SK-N-SH (cell line): ENCODE measurements at regions not wholly inside any gene's neighbourhood (a gene's known extent, or its start where the extent isn't known, plus 50 kb on each side); places are given as distances from the start of the nearest gene placed in this dataset.

Experiments
- CTCF ChIA-PET: fragments of 300-600, 350-600 bp; formaldehyde crosslinking; extraction: SDS; loops from one replicate; lab custom pipeline; 2021; lab: Yijun Ruan, JAX
- POLR2A ChIA-PET: fragments of 350-600 bp; sonication (Branson Sonifier 250); formaldehyde crosslinking; extraction: SDS; loops from one replicate; lab custom pipeline; 2020; ENCODE audit warnings: antibody characterized with exemption, inconsistent platforms; lab: Yijun Ruan, JAX
- DNase-seq: peaks from one replicate; pipeline ENCODE4 v3.0.0; 2012
- H2AFZ ChIP-seq: fragments of 200-600 bp; sonication (generic); 2 replicates; pipeline ENCODE4 v1.8.1; 2016; ENCODE audit warnings: antibody characterized with exemption, mild to moderate bottlenecking, low read depth
- H3F3A ChIP-seq: fragments of 200-600 bp; sonication (generic); replicated peaks from 2 replicates; pipeline ENCODE3; 2016; ENCODE audit warnings: antibody characterized with exemption, mild to moderate bottlenecking; ENCODE audit not compliant: insufficient read depth
- H3K27ac ChIP-seq, 2 experiments: fragments of 200-500 bp in 1 of 2; fragments of 200-600 bp in 1 of 2; sonication (Bioruptor generic) in 1 of 2; sonication (generic), shearing (Covaris generic) in 1 of 2; 2 replicates each; pipeline versions ENCODE4 v1.5.1 to v1.6.1; 2014 to 2016; ENCODE audit warnings: low read depth in 2 of 2, inconsistent platforms in 1 of 2, low read length in 1 of 2, mild to moderate bottlenecking in 1 of 2, mixed read lengths in 1 of 2
- H3K27me3 ChIP-seq: fragments of 200-600 bp; sonication (generic), shearing (Covaris generic); 2 replicates; pipeline ENCODE4 v1.6.1; 2016; ENCODE audit warnings: mixed run types; ENCODE audit not compliant: insufficient read depth
- H3K36me3 ChIP-seq, 2 experiments: fragments of 200-500 bp in 1 of 2; fragments of 200-600 bp in 1 of 2; sonication (Bioruptor generic) in 1 of 2; sonication (generic) in 1 of 2; replicated peaks in 1 of 2; 2 replicates each; pipeline versions ENCODE3 to v1.5.1; 2014 to 2016; ENCODE audit warnings: low read length in 1 of 2, mild to moderate bottlenecking in 1 of 2; ENCODE audit not compliant: insufficient read depth in 2 of 2, control insufficient read depth in 1 of 2
- H3K4me1 ChIP-seq, 2 experiments: fragments of 200-500 bp in 1 of 2; fragments of 200-600 bp in 1 of 2; sonication (Bioruptor generic) in 1 of 2; sonication (generic), shearing (Covaris generic) in 1 of 2; 2 replicates each; pipeline versions ENCODE4 v1.5.1 to v1.6.1; 2014 to 2016; ENCODE audit warnings: low read depth in 1 of 2, low read length in 1 of 2, mixed run types in 1 of 2; ENCODE audit not compliant: insufficient read depth in 2 of 2, control insufficient read depth in 1 of 2
- H3K4me2 ChIP-seq: fragments of 200-600 bp; sonication (generic), shearing (Covaris generic); 2 replicates; pipeline ENCODE4 v1.6.1; 2017; ENCODE audit warnings: mixed run types
- H3K4me3 ChIP-seq, 2 experiments: fragments of 200-500 bp in 1 of 2; fragments of 200-600 bp in 1 of 2; sonication (Bioruptor generic) in 1 of 2; sonication (generic), shearing (Covaris generic) in 1 of 2; 2 replicates each; pipeline versions ENCODE4 v1.5.1 to v1.8.1; 2014 to 2016; ENCODE audit warnings: low read depth in 2 of 2, inconsistent platforms in 1 of 2, low read length in 1 of 2, mild to moderate bottlenecking in 1 of 2, mixed read lengths in 1 of 2, moderate library complexity in 1 of 2
- H3K79me2 ChIP-seq: fragments of 200-600 bp; sonication (generic); 2 replicates; pipeline ENCODE4 v1.8.1; 2017; ENCODE audit warnings: mild to moderate bottlenecking; ENCODE audit not compliant: insufficient read depth
- H3K9ac ChIP-seq: fragments of 200-600 bp; sonication (generic); 2 replicates; pipeline ENCODE4 v1.6.1; 2017; ENCODE audit warnings: mixed run types
- H3K9me2 ChIP-seq: fragments of 200-600 bp; sonication (generic); 2 replicates; pipeline ENCODE4 v1.6.1; 2017; ENCODE audit warnings: mixed run types
- H3K9me3 ChIP-seq: fragments of 200-600 bp; sonication (generic); 2 replicates; pipeline ENCODE4 v1.6.1; 2017; ENCODE audit warnings: mixed run types, mild to moderate bottlenecking, moderate library complexity
- H4K20me1 ChIP-seq: fragments of 200-600 bp; sonication (generic); 2 replicates; pipeline ENCODE4 v1.6.1; 2017; ENCODE audit warnings: mild to moderate bottlenecking, mixed run types; ENCODE audit not compliant: insufficient read depth
- CHD2 ChIP-seq: fragments of 150-350 bp; IDR thresholded peaks from 2 replicates; pipeline ENCODE4 v1.6.1; 2018; ENCODE audit warnings: low read length; ENCODE audit not compliant: partially characterized antibody
- ELF1 ChIP-seq: IDR thresholded peaks from 2 replicates; pipeline ENCODE4 v1.4.0; 2012
- EZH2phosphoT487 ChIP-seq: fragments of 200-600 bp; sonication (generic); IDR thresholded peaks from 2 replicates; pipeline ENCODE4 v1.6.1; 2017; ENCODE audit warnings: low read depth, mixed run types, mild to moderate bottlenecking, antibody characterized with exemption, moderate library complexity, borderline replicate concordance
- FOSL2 ChIP-seq: IDR thresholded peaks from 2 replicates; pipeline ENCODE4 v1.4.0; 2012; ENCODE audit warnings: low read depth, mild to moderate bottlenecking, moderate library complexity, borderline replicate concordance
- JUND ChIP-seq: IDR thresholded peaks from 2 replicates; pipeline ENCODE4 v1.4.0; 2012
- MEF2A ChIP-seq: IDR thresholded peaks from 2 replicates; pipeline ENCODE4 v1.4.0; 2012; ENCODE audit warnings: low read depth, borderline replicate concordance
- NRF1 ChIP-seq: IDR thresholded peaks from 2 replicates; pipeline ENCODE4 v1.6.1; 2012; ENCODE audit warnings: low read depth, mild to moderate bottlenecking, low read length
- POLR2AphosphoS5 ChIP-seq: IDR thresholded peaks from 2 replicates; pipeline ENCODE4 v1.6.1; 2012; ENCODE audit warnings: low read depth, low read length
- RCOR1 ChIP-seq: fragments of 150-350 bp; IDR thresholded peaks from 2 replicates; pipeline ENCODE4 v1.6.1; 2017; ENCODE audit warnings: antibody characterized with exemption, low read length
- RFX5 ChIP-seq: IDR thresholded peaks from 2 replicates; pipeline ENCODE4 v1.6.1; 2012; ENCODE audit warnings: mild to moderate bottlenecking, improper control_type of control experiment, low read length
- RXRA ChIP-seq: IDR thresholded peaks from 2 replicates; pipeline ENCODE4 v1.4.0; 2012; ENCODE audit warnings: low read depth, mild to moderate bottlenecking, borderline replicate concordance
- SIN3A ChIP-seq: IDR thresholded peaks from 2 replicates; pipeline ENCODE4 v1.6.1; 2012; ENCODE audit warnings: low read depth, mild to moderate bottlenecking, low read length, moderate library complexity, borderline replicate concordance
- SMC3 ChIP-seq: IDR thresholded peaks from 2 replicates; pipeline ENCODE4 v1.6.1; 2012; ENCODE audit warnings: low read depth, low read length, improper control_type of control experiment
- whole genome bisulfite sequencing: methylation state at CpG from one replicate; pipeline ENCODE4 v1.1.6; 2017; ENCODE audit warnings: low lambda C conversion rate; 5-methylcytosine and 5-hydroxymethylcytosine counted together
- TF ChIP-seq, protein P1 (sequence below): IDR thresholded peaks from 2 replicates; pipeline ENCODE4 v1.4.0; 2012; ENCODE audit warnings: low read depth, borderline replicate concordance
- TF ChIP-seq, protein P2 (sequence below): IDR thresholded peaks from 2 replicates; pipeline ENCODE4 v1.6.1; 2012; ENCODE audit warnings: mild to moderate bottlenecking, low read depth, low read length, moderate library complexity
- TF ChIP-seq, protein P3 (sequence below): fragments of 200-600 bp; sonication (generic); IDR thresholded peaks from 2 replicates; pipeline ENCODE4 v1.6.1; 2017; ENCODE audit warnings: antibody characterized with exemption, mild to moderate bottlenecking, moderate library complexity
- TF ChIP-seq, protein P4 (sequence below): IDR thresholded peaks from 2 replicates; pipeline ENCODE4 v1.4.0; 2012; ENCODE audit warnings: low read depth

DNA sequence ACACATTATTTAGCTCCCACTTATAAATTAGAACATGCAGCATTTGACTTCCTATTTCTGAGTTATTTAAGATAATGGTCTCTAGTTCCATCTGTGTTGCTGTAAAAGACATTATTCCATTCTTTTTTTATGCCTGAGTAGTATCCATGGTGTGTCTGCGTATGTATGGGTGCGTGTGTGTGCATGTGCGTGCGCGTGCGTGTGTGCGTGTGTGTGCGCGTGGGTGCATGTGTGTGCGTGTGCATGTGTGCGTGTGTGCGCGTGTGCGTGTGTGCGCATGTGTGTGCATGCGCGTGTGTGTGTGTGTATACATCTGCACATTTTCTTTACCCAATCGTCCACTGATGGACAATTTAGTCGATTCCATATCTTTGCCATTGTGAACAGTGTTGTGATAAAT lies 479.4 kb upstream of the TMEM132C start:
- CTCF ChIA-PET, result no interaction called here
- Histone ChIP-seq H4K20me1 (no peaks in the 10 kb centered on the region), H3K27me3 (no peaks in the 10 kb centered on the region)
- TF ChIP-seq, protein P1, sequence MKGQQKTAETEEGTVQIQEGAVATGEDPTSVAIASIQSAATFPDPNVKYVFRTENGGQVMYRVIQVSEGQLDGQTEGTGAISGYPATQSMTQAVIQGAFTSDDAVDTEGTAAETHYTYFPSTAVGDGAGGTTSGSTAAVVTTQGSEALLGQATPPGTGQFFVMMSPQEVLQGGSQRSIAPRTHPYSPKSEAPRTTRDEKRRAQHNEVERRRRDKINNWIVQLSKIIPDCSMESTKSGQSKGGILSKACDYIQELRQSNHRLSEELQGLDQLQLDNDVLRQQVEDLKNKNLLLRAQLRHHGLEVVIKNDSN, result no peak
- TF ChIP-seq JUND (no peak), SIN3A (no peak), NRF1 (no peak), RFX5 (no peak), SMC3 (no peak), CHD2 (no peak), EZH2phosphoT487 (no peak)
- TF ChIP-seq, protein P2, sequence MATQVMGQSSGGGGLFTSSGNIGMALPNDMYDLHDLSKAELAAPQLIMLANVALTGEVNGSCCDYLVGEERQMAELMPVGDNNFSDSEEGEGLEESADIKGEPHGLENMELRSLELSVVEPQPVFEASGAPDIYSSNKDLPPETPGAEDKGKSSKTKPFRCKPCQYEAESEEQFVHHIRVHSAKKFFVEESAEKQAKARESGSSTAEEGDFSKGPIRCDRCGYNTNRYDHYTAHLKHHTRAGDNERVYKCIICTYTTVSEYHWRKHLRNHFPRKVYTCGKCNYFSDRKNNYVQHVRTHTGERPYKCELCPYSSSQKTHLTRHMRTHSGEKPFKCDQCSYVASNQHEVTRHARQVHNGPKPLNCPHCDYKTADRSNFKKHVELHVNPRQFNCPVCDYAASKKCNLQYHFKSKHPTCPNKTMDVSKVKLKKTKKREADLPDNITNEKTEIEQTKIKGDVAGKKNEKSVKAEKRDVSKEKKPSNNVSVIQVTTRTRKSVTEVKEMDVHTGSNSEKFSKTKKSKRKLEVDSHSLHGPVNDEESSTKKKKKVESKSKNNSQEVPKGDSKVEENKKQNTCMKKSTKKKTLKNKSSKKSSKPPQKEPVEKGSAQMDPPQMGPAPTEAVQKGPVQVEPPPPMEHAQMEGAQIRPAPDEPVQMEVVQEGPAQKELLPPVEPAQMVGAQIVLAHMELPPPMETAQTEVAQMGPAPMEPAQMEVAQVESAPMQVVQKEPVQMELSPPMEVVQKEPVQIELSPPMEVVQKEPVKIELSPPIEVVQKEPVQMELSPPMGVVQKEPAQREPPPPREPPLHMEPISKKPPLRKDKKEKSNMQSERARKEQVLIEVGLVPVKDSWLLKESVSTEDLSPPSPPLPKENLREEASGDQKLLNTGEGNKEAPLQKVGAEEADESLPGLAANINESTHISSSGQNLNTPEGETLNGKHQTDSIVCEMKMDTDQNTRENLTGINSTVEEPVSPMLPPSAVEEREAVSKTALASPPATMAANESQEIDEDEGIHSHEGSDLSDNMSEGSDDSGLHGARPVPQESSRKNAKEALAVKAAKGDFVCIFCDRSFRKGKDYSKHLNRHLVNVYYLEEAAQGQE, result no peak
- TF ChIP-seq, protein P3, sequence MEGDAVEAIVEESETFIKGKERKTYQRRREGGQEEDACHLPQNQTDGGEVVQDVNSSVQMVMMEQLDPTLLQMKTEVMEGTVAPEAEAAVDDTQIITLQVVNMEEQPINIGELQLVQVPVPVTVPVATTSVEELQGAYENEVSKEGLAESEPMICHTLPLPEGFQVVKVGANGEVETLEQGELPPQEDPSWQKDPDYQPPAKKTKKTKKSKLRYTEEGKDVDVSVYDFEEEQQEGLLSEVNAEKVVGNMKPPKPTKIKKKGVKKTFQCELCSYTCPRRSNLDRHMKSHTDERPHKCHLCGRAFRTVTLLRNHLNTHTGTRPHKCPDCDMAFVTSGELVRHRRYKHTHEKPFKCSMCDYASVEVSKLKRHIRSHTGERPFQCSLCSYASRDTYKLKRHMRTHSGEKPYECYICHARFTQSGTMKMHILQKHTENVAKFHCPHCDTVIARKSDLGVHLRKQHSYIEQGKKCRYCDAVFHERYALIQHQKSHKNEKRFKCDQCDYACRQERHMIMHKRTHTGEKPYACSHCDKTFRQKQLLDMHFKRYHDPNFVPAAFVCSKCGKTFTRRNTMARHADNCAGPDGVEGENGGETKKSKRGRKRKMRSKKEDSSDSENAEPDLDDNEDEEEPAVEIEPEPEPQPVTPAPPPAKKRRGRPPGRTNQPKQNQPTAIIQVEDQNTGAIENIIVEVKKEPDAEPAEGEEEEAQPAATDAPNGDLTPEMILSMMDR, result no peak
- TF ChIP-seq, protein P4, sequence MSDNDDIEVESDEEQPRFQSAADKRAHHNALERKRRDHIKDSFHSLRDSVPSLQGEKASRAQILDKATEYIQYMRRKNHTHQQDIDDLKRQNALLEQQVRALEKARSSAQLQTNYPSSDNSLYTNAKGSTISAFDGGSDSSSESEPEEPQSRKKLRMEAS, result no peak
- TF ChIP-seq, all 33 proteins: peak for 0
- Histone ChIP-seq H3K36me3 (no peaks in the 10 kb centered on the region), H3K79me2 (no peaks in the 10 kb centered on the region), H3K9me3 (no peaks in the 10 kb centered on the region), H3K9ac (no peak overlapping the region), H3K4me2 (no peak overlapping the region), H2AFZ (no peak overlapping the region), H3K27ac (no peak overlapping the region), H3F3A (no peaks in the 10 kb centered on the region), H3K4me1 (no peaks in the 10 kb centered on the region), H3K9me2 (no peaks in the 10 kb centered on the region), H3K4me3 (no peak overlapping the region)
- no peak for DNase-seq
- WGBS, result 66% methylated on average over 19 of the region's 19 CpGs
- POLR2A ChIA-PET, result no interaction called here

DNA sequence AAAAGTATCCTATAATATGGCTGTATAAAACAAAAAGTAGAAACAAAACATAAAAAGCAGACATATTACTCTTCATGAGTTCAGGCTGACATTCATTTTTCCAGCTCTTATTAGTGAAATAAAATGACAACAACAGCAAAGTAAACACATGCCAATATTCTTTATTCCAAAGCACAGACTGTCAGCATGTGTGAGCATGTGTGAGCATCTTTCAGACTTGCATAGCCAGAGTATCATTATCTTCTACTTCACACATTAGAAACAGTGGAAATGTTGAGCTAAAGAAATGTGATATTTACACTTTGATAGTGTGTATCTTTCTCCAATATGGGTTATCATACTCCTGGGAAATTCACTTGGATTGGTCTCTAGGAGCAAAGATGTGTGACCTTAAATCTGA lies 476.6 kb upstream of the TMEM132C start:
- ChIA-PET CTCF (no interaction called here), POLR2A (no interaction called here)
- H3K36me3 ChIP-seq, result no peaks in the 10 kb centered on the region
- no peak overlapping the region for H2AFZ ChIP-seq
- H3K4me3 ChIP-seq, result no peak overlapping the region
- H3K4me1 ChIP-seq, result no peaks in the 10 kb centered on the region
- no peaks in the 10 kb centered on the region for H3F3A ChIP-seq
- H3K9me2 ChIP-seq, result no peaks in the 10 kb centered on the region
- H3K9me3 ChIP-seq, result no peaks in the 10 kb centered on the region
- H3K9ac ChIP-seq, result no peak overlapping the region
- H3K4me2 ChIP-seq, result no peak overlapping the region
- no peaks in the 10 kb centered on the region for H3K79me2 ChIP-seq
- H3K27ac ChIP-seq, result no peak overlapping the region
- no peak for DNase-seq
- H3K27me3 ChIP-seq, result no peaks in the 10 kb centered on the region
- no peaks in the 10 kb centered on the region for H4K20me1 ChIP-seq
- TF ChIP-seq ELF1 (no peak), FOSL2 (no peak), RXRA (no peak), SMC3 (no peak), CHD2 (no peak), MEF2A (no peak), POLR2AphosphoS5 (no peak), JUND (no peak), RCOR1 (no peak)
- TF ChIP-seq, protein P3, result no peak
- TF ChIP-seq, protein P1, result no peak
